K562 (cell line): ENCODE measurements at regions not wholly inside any gene's neighbourhood (a gene's known extent, or its start where the extent isn't known, plus 50 kb on each side); places are given as distances from the start of the nearest gene placed in this dataset.
A peak's percentile ranks its signal among the peaks of the same experiment; 100 is the strongest.

Source experiments
- ATAC-seq: fragments of 200-7000 bp; cut with Tn5 transposase; 3 replicates; pipeline ENCODE4 v1.9.1; 2020; ENCODE audit warnings: moderate library complexity
- BruUV-seq: library from RNA; stranded (reverse); fragments of 400-500 nt; replicated peaks from 2 replicates; lab custom pipeline; 2021; lab: Mats Ljungman, UMichigan
- CTCF ChIA-PET: fragments of 300-600 bp; formaldehyde crosslinking; extraction: SDS; loops from one replicate; lab custom pipeline; 2021; ENCODE audit warnings: low intra/inter-chr PET ratio; lab: Yijun Ruan, JAX
- POLR2A ChIA-PET: fragments of 300-600, 350-650 bp; sonication (Branson Sonifier 250); formaldehyde crosslinking; extraction: SDS; loops from one replicate; lab custom pipeline; 2021; ENCODE audit warnings: antibody characterized with exemption, inconsistent platforms; lab: Yijun Ruan, JAX
- DNase-seq, 4 experiments: peaks; one replicate each; pipeline versions ENCODE4 v3.0.0 to v3.0.0-alpha.2; 2011 to 2018; ENCODE audit warnings: low spot score in 3 of 4, mixed read lengths in 3 of 4; ENCODE audit errors: extremely low read depth in 1 of 4
- FAIRE-seq: peaks from 2 replicates; lab custom pipeline; 2011; peaks lifted over from hg19 to GRCh38; lab: Jason Lieb, UNC
- H2AFZ ChIP-seq: 2 replicates; pipeline ENCODE4 v1.6.0; 2011; ENCODE audit warnings: low read depth, low read length, control low read depth, inconsistent platforms
- H3K27ac ChIP-seq: fragments of 200-600 bp; 3 replicates; pipeline ENCODE4 v1.8.0; 2011; ENCODE audit warnings: low read depth, mild to moderate bottlenecking, control low read depth, inconsistent platforms, low read length, moderate library complexity, mixed read lengths; ENCODE audit errors: extremely low read depth
- H3K27me3 ChIP-seq, 2 experiments: fragments of 300-600 bp in 1 of 2; 2 replicates in 1 of 2; 3 replicates in 1 of 2; pipeline versions ENCODE4 v1.6.0 to v1.8.0; 2011; ENCODE audit warnings: inconsistent platforms in 2 of 2, low read length in 2 of 2, mild to moderate bottlenecking in 1 of 2, mixed read lengths in 1 of 2, moderate library complexity in 1 of 2; ENCODE audit not compliant: control insufficient read depth in 2 of 2, insufficient read depth in 2 of 2
- H3K36me3 ChIP-seq: fragments of 300-600 bp; 3 replicates; pipeline ENCODE4 v1.8.0; 2011; ENCODE audit warnings: mild to moderate bottlenecking, low read length, inconsistent platforms; ENCODE audit not compliant: control insufficient read depth, insufficient read depth
- H3K4me1 ChIP-seq, 2 experiments: fragments of 200-600 bp in 1 of 2; replicated peaks in 1 of 2; 2 replicates in 1 of 2; 3 replicates in 1 of 2; pipeline versions ENCODE4 v1.5.1 to v1.8.0; 2011; ENCODE audit warnings: inconsistent platforms in 2 of 2, low read length in 2 of 2, mild to moderate bottlenecking in 1 of 2, mixed read lengths in 1 of 2, moderate library complexity in 1 of 2; ENCODE audit not compliant: control insufficient read depth in 2 of 2, insufficient read depth in 2 of 2
- H3K4me2 ChIP-seq: 2 replicates; pipeline ENCODE4 v1.6.1; 2011; ENCODE audit warnings: low read length, control low read depth, inconsistent platforms, mixed read lengths; ENCODE audit not compliant: insufficient read depth
- H3K4me3 ChIP-seq: fragments of 200-600 bp; sonication (generic), shearing (Covaris generic); 2 replicates; pipeline ENCODE4 v1.5.1; 2016; ENCODE audit warnings: control low read depth, inconsistent platforms
- H3K79me2 ChIP-seq: fragments of 200-600 bp; 3 replicates; pipeline ENCODE4 v1.8.0; 2011; ENCODE audit warnings: low read length, inconsistent platforms; ENCODE audit not compliant: control insufficient read depth, insufficient read depth
- H3K9ac ChIP-seq, 2 experiments: 2 replicates each; pipeline versions ENCODE4 v1.6.0 to v1.6.1; 2011; ENCODE audit warnings: low read depth in 2 of 2, low read length in 2 of 2, control low read depth in 1 of 2, inconsistent platforms in 1 of 2, mild to moderate bottlenecking in 1 of 2, mixed read lengths in 1 of 2; ENCODE audit not compliant: insufficient read depth in 1 of 2
- H3K9me1 ChIP-seq: one replicate; pipeline ENCODE4 v1.6.0; 2011; ENCODE audit warnings: inconsistent platforms, mild to moderate bottlenecking, low read length, moderate library complexity; ENCODE audit not compliant: control insufficient read depth, insufficient read depth
- H3K9me3 ChIP-seq: replicated peaks from 2 replicates; pipeline ENCODE4 v1.5.1; 2011; ENCODE audit warnings: low read depth, low read length, inconsistent platforms; ENCODE audit not compliant: control insufficient read depth, insufficient read depth
- H4K20me1 ChIP-seq: replicated peaks from 2 replicates; pipeline ENCODE4 v1.6.1; 2011; ENCODE audit warnings: low read length, inconsistent platforms, mixed read lengths; ENCODE audit not compliant: control insufficient read depth, insufficient read depth
- CBX3 ChIP-seq, 2 experiments: IDR thresholded peaks; 1 replicate in 1 of 2; 2 replicates in 1 of 2; pipeline ENCODE4 v1.6.1; 2012; ENCODE audit warnings: inconsistent platforms in 2 of 2, low read length in 2 of 2, borderline replicate concordance in 1 of 2, control low read depth in 1 of 2
- CSDE1 ChIP-seq, 2 experiments: fragments of 450-650 bp; IDR thresholded peaks; 2 replicates each; pipeline ENCODE4 v1.6.1; 2016; ENCODE audit warnings: mild to moderate bottlenecking in 1 of 2
- ERF ChIP-seq: fragments of 450-650 bp; formaldehyde crosslinking; IDR thresholded peaks from 2 replicates; pipeline ENCODE4 v1.4.0; 2020; ENCODE audit warnings: mild to moderate bottlenecking, mixed read lengths
- ETV6 ChIP-seq, 3 experiments: fragments of 150-350 bp in 1 of 3; sonication (generic) in 1 of 3; formaldehyde crosslinking in 1 of 3; IDR thresholded peaks; 2 replicates each; pipeline versions ENCODE4 v1.6.1 to v1.8.0; 2014 to 2022; ENCODE audit warnings: borderline replicate concordance in 2 of 3, low read depth in 2 of 3, antibody characterized with exemption in 1 of 3, low read length in 1 of 3, mild to moderate bottlenecking in 1 of 3, missing genetic modification reagents in 1 of 3
- FOS ChIP-seq: IDR thresholded peaks from 3 replicates; pipeline ENCODE4 v1.6.1; 2011; ENCODE audit not compliant: insufficient read length; ENCODE audit errors: extremely low read depth
- HES1 ChIP-seq: fragments of 450-650 bp; IDR thresholded peaks from 2 replicates; pipeline ENCODE4 v1.6.1; 2016; ENCODE audit warnings: low read depth, mild to moderate bottlenecking, moderate library complexity
- HOMEZ ChIP-seq: fragments of 250-450 bp; sonication (Bioruptor Pico); IDR thresholded peaks from 2 replicates; pipeline ENCODE4 v1.4.0; 2020; ENCODE audit warnings: mild to moderate bottlenecking, moderate library complexity
- MBD2 ChIP-seq: sonication (generic); IDR thresholded peaks from 2 replicates; pipeline ENCODE4 v1.6.1; 2016; ENCODE audit warnings: low read depth, borderline replicate concordance
- NUFIP1 ChIP-seq: fragments of 450-650 bp; IDR thresholded peaks from 2 replicates; pipeline ENCODE4 v1.6.1; 2018; ENCODE audit not compliant: partially characterized antibody
- RB1 ChIP-seq: fragments of 450-650 bp; IDR thresholded peaks from 2 replicates; pipeline ENCODE4 v1.6.1; 2017; ENCODE audit warnings: low read depth, mild to moderate bottlenecking
- SAFB ChIP-seq: fragments of 200-400 bp; formaldehyde crosslinking; IDR thresholded peaks from 2 replicates; pipeline ENCODE4 v1.6.1; 2017; ENCODE audit warnings: low read depth, low read length, borderline replicate concordance
- TRIM25 ChIP-seq: fragments of 450-650 bp; IDR thresholded peaks from 2 replicates; pipeline ENCODE4 v1.7.0; 2016; ENCODE audit warnings: borderline replicate concordance
- USF1 ChIP-seq: sonication (generic); formaldehyde crosslinking; IDR thresholded peaks from 2 replicates; pipeline ENCODE4 v1.9.0; 2022; ENCODE audit warnings: mild to moderate bottlenecking, missing genetic modification reagents
- ZNF174 ChIP-seq: fragments of 250-450 bp; sonication (Bioruptor Pico); IDR thresholded peaks from 2 replicates; pipeline ENCODE4 v1.4.0; 2020; ENCODE audit warnings: mild to moderate bottlenecking
- in situ Hi-C: fragments of 300-500 bp; cut with MboI; formaldehyde crosslinking; loops from 4 replicates; pipeline ENCODE4 v1.15.0; 2018; ENCODE audit warnings: inconsistent platforms, mixed read lengths
- intact Hi-C: fragments of 100-400 bp; cut with micrococcal nuclease; formaldehyde crosslinking; loops from 2 replicates; pipeline ENCODE4 v1.14.2; 2022
- TF ChIP-seq, protein P1 (sequence below): fragments of 200-400 bp; formaldehyde crosslinking; IDR thresholded peaks from 2 replicates; pipeline ENCODE4 v1.6.1; 2017; ENCODE audit warnings: mild to moderate bottlenecking, low read depth, low read length, moderate library complexity

GRCh38 chr9:101840694-101841188 is 102.3 kb upstream of the GRIN3A start:
- Histone ChIP-seq H3K9me3 (no peaks in the 10 kb centered on the region), H3K27me3 (no peaks in the 10 kb centered on the region), H3K27ac (peak overlapping the region; percentile 56; the same call in 2 of the 3 replicates), H3K4me1 (peaks cover 13 to 22% of the 10 kb centered on the region in 2 experiments; a peak in 3 of 5 replicates), H2AFZ (no peak overlapping the region), H3K36me3 (no peaks in the 10 kb centered on the region), H3K79me2 (no peaks in the 10 kb centered on the region), H3K9ac (no peak overlapping the region), H3K4me2 (peak overlapping the region; percentile 7; the same call in 1 of the 2 replicates), H3K4me3 (no peak overlapping the region), H4K20me1 (no peaks in the 10 kb centered on the region), H3K9me1 (no peaks in the 10 kb centered on the region)
- in situ Hi-C loops: no loop called here
- DNase-seq (peak; percentile 79 to 93 (median 82)), FAIRE-seq (peak; percentile 95), ATAC-seq (peak; percentile 93)
- intact Hi-C loops: loop anchor here (2.0 to 5.0 kb wide), 2 partner anchors 48 to 52 kb away; no protein-coding TSS in a partner anchor
- POLR2A ChIA-PET: interaction anchor here (0.7 to 1.0 kb wide), 2 partner anchors 8 to 61 kb away, joined by 3 to 4 read pairs; no protein-coding TSS in a partner anchor
- no TSS peak for BruUV-seq
- CTCF ChIA-PET: interaction anchor here (0.6 kb wide), 1 partner anchor 1238 kb away, joined by 3 read pairs; no protein-coding TSS in a partner anchor
- peak in 1 of 2 experiments; percentile 69; a peak in 2 of 4 replicates for TF ChIP-seq ETV6 (IDR thresholded peaks at IDR 0.05; ENCODE audit: borderline replicate concordance in 1 of 2, low read depth in 2 of 2, low read length in 1 of 2)
- no peak for TF ChIP-seq ETV6 (CRISPR knock-in tag; IDR thresholded peaks at IDR 0.05; ENCODE audit: borderline replicate concordance)
- no peak; the same call in 1 of the 2 replicates for TF ChIP-seq RB1
- TF ChIP-seq CSDE1 (IDR thresholded peaks at IDR 0.05): no peak
- TF ChIP-seq CBX3 (IDR thresholded peaks at IDR 0.05; ENCODE audit: borderline replicate concordance in 1 of 2, low read length in 2 of 2): peak in 1 of 2 experiments; percentile 79; a peak in 2 of 3 replicates
- TF ChIP-seq HES1: peak; percentile 89
- no peak for TF ChIP-seq ZNF174
- no peak for TF ChIP-seq TRIM25
- no peak for TF ChIP-seq FOS
- TF ChIP-seq NUFIP1: no peak
- TF ChIP-seq ERF: no peak
- TF ChIP-seq MBD2: peak; percentile 83
- no peak for TF ChIP-seq SAFB
- no peak for TF ChIP-seq USF1 (CRISPR knock-in tag)
- TF ChIP-seq HOMEZ (CRISPR knock-in tag): no peak
- TF ChIP-seq, protein P1, sequence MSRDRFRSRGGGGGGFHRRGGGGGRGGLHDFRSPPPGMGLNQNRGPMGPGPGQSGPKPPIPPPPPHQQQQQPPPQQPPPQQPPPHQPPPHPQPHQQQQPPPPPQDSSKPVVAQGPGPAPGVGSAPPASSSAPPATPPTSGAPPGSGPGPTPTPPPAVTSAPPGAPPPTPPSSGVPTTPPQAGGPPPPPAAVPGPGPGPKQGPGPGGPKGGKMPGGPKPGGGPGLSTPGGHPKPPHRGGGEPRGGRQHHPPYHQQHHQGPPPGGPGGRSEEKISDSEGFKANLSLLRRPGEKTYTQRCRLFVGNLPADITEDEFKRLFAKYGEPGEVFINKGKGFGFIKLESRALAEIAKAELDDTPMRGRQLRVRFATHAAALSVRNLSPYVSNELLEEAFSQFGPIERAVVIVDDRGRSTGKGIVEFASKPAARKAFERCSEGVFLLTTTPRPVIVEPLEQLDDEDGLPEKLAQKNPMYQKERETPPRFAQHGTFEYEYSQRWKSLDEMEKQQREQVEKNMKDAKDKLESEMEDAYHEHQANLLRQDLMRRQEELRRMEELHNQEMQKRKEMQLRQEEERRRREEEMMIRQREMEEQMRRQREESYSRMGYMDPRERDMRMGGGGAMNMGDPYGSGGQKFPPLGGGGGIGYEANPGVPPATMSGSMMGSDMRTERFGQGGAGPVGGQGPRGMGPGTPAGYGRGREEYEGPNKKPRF: no peak
